GM12878 (cell line): ENCODE measurements at regions not wholly inside any gene's neighbourhood (a gene's known extent, or its start where the extent isn't known, plus 50 kb on each side); places are given as distances from the start of the nearest gene placed in this dataset.

Experiments used
- ATAC-seq: fragments of 200-7000 bp; cut with Tn5 transposase; 3 replicates; pipeline ENCODE4 v1.9.1; 2020; ENCODE audit warnings: mild to moderate bottlenecking, moderate library complexity
- BruUV-seq: library from RNA; stranded (reverse); fragments of 400-500 nt; replicated peaks from 2 replicates; lab custom pipeline; 2021; lab: Mats Ljungman, UMichigan
- CTCF ChIA-PET: fragments of 300-600 bp; sonication (Branson Sonifier 250); formaldehyde crosslinking; extraction: SDS; loops from one replicate; lab custom pipeline; 2021; ENCODE audit warnings: inconsistent platforms; lab: Yijun Ruan, JAX
- POLR2A ChIA-PET: fragments of 350-600 bp; formaldehyde crosslinking; extraction: SDS; loops from one replicate; lab custom pipeline; 2021; ENCODE audit warnings: inconsistent platforms; lab: Charles Lee
- RAD21 ChIA-PET: fragments of 300-600 bp; sonication (Branson Sonifier 250); formaldehyde crosslinking; loops from one replicate; lab custom pipeline; 2023; ENCODE audit warnings: antibody characterized with exemption; ENCODE audit not compliant: unreplicated experiment; lab: Charles Lee
- SMC1A ChIA-PET: fragments of 300-600 bp; sonication (Branson Sonifier 250); formaldehyde crosslinking; loops from one replicate; lab custom pipeline; 2023; ENCODE audit not compliant: unreplicated experiment, uncharacterized antibody; lab: Charles Lee
- DNase-seq: peaks from one replicate; pipeline ENCODE4 v3.0.0-alpha.2; 2011; ENCODE audit warnings: low read depth, low spot score
- FAIRE-seq: peaks from 3 replicates; lab custom pipeline; 2011; peaks lifted over from hg19 to GRCh38; lab: Jason Lieb, UNC
- H2AFZ ChIP-seq: 2 replicates; pipeline ENCODE4 v1.6.0; 2011; ENCODE audit warnings: low read depth, low read length, control low read depth; ENCODE audit not compliant: control insufficient read depth
- H3K27ac ChIP-seq: 2 replicates; pipeline ENCODE4 v1.5.1; 2011; ENCODE audit warnings: control low read depth; ENCODE audit not compliant: control insufficient read depth, insufficient read depth
- H3K27me3 ChIP-seq, 2 experiments: replicated peaks in 1 of 2; 2 replicates each; pipeline versions ENCODE4 v1.6.0 to v1.6.1; 2011; ENCODE audit warnings: low read length in 1 of 2; ENCODE audit not compliant: control insufficient read depth in 2 of 2, insufficient read depth in 2 of 2
- H3K36me3 ChIP-seq, 2 experiments: 2 replicates each; pipeline ENCODE4 v1.5.1; 2011; ENCODE audit warnings: low read length in 1 of 2; ENCODE audit not compliant: control insufficient read depth in 2 of 2, insufficient read depth in 2 of 2
- H3K4me1 ChIP-seq: 2 replicates; pipeline ENCODE4 v1.6.1; 2011; ENCODE audit warnings: mild to moderate bottlenecking, low read length, moderate library complexity, mixed read lengths; ENCODE audit not compliant: control insufficient read depth, insufficient read depth
- H3K4me2 ChIP-seq: 2 replicates; pipeline ENCODE4 v1.6.0; 2011; ENCODE audit warnings: control low read depth; ENCODE audit not compliant: control insufficient read depth, insufficient read depth
- H3K4me3 ChIP-seq: fragments of 200-600 bp; sonication (generic); 2 replicates; pipeline ENCODE4 v1.5.1; 2016
- H3K79me2 ChIP-seq: 2 replicates; pipeline ENCODE4 v1.6.0; 2011; ENCODE audit warnings: low read length; ENCODE audit not compliant: control insufficient read depth, insufficient read depth
- H3K9ac ChIP-seq: 2 replicates; pipeline ENCODE4 v1.8.0; 2011; ENCODE audit warnings: low read length, control low read depth, mixed read lengths; ENCODE audit not compliant: control insufficient read depth, insufficient read depth
- H3K9me3 ChIP-seq: replicated peaks from 3 replicates; pipeline ENCODE4 v1.5.1; 2011; ENCODE audit warnings: mild to moderate bottlenecking, low read length; ENCODE audit not compliant: control insufficient read depth, insufficient read depth
- H4K20me1 ChIP-seq: 2 replicates; pipeline ENCODE4 v1.6.0; 2011; ENCODE audit not compliant: control insufficient read depth, insufficient read depth
- BMI1 ChIP-seq: fragments of 450-650 bp; IDR thresholded peaks from 2 replicates; pipeline ENCODE4 v1.6.1; 2016; ENCODE audit warnings: mild to moderate bottlenecking, moderate library complexity, borderline replicate concordance
- CEBPB ChIP-seq, 2 experiments: fragments of 150-350 bp in 1 of 2; IDR thresholded peaks; 2 replicates each; pipeline ENCODE4 v1.6.1; 2012 to 2014; ENCODE audit warnings: low read depth in 2 of 2, low read length in 2 of 2, borderline replicate concordance in 1 of 2, inconsistent platforms in 1 of 2
- ETV6 ChIP-seq, 2 experiments: fragments of 450-650 bp in 1 of 2; IDR thresholded peaks in 1 of 2; conservative IDR thresholded peaks in 1 of 2; 2 replicates each; pipeline ENCODE4 v1.6.1; 2014; ENCODE audit warnings: antibody characterized with exemption in 1 of 2, borderline replicate concordance in 1 of 2, low read depth in 1 of 2, mild to moderate bottlenecking in 1 of 2, moderate library complexity in 1 of 2
- HCFC1 ChIP-seq: fragments of 150-350 bp; IDR thresholded peaks from 2 replicates; pipeline ENCODE4 v1.6.1; 2014; ENCODE audit warnings: low read length
- IRF3 ChIP-seq: fragments of 450-650 bp; IDR thresholded peaks from 2 replicates; pipeline ENCODE4 v1.6.1; 2014; ENCODE audit warnings: mild to moderate bottlenecking
- SPI1 ChIP-seq: IDR thresholded peaks from 2 replicates; pipeline ENCODE4 v1.6.1; 2011; ENCODE audit warnings: low read depth, mild to moderate bottlenecking, low read length, moderate library complexity, borderline replicate concordance; ENCODE audit not compliant: insufficient read depth
- SUPT20H ChIP-seq: IDR thresholded peaks from 2 replicates; pipeline ENCODE4 v1.6.1; 2011; ENCODE audit warnings: low read depth, mild to moderate bottlenecking, low read length, moderate library complexity, borderline replicate concordance; ENCODE audit not compliant: control insufficient read depth
- TCF12 ChIP-seq: IDR thresholded peaks from 2 replicates; pipeline ENCODE4 v1.6.1; 2011; ENCODE audit warnings: low read depth, mild to moderate bottlenecking, low read length
- TCF3 ChIP-seq: IDR thresholded peaks from 2 replicates; pipeline ENCODE4 v1.6.1; 2012; ENCODE audit warnings: low read depth, mild to moderate bottlenecking, low read length, borderline replicate concordance; ENCODE audit not compliant: insufficient read depth
- TCF7 ChIP-seq: IDR thresholded peaks from 2 replicates; pipeline ENCODE4 v1.6.1; 2014; ENCODE audit warnings: antibody characterized with exemption, borderline replicate concordance
- ZBTB40 ChIP-seq: fragments of 450-650 bp; IDR thresholded peaks from 2 replicates; pipeline ENCODE4 v1.6.1; 2016; ENCODE audit warnings: mild to moderate bottlenecking, moderate library complexity, borderline replicate concordance
- ZNF687 ChIP-seq: fragments of 450-650 bp; IDR thresholded peaks from 2 replicates; pipeline ENCODE4 v1.6.1; 2017; ENCODE audit warnings: mild to moderate bottlenecking, moderate library complexity
- ZSCAN29 ChIP-seq: fragments of 450-650 bp; IDR thresholded peaks from 2 replicates; pipeline ENCODE4 v1.6.1; 2017; ENCODE audit warnings: mild to moderate bottlenecking, moderate library complexity
- WGBS: methylation state at CpG from one replicate; pipeline ENCODE4 v1.1.6; 2016; ENCODE audit warnings: low lambda C conversion rate; ENCODE audit not compliant: insufficient replicate concordance, insufficient coverage; ENCODE audit errors: missing lambda C conversion rate; 5-methylcytosine and 5-hydroxymethylcytosine counted together
- in situ Hi-C: fragments of 300-500 bp; cut with MboI; formaldehyde crosslinking; loops from 9 replicates; pipeline ENCODE4 v1.14.3; 2018; ENCODE audit warnings: mixed read lengths
- intact Hi-C: fragments of 100-400 bp; cut with micrococcal nuclease; formaldehyde crosslinking; loops from one replicate; pipeline ENCODE4 v1.14.2; 2022; ENCODE audit not compliant: unreplicated experiment

- ChIA-PET CTCF (no interaction called here), SMC1A (no interaction called here), POLR2A (no interaction called here), RAD21 (no interaction called here)
- DNase-seq, result no peak
- intact Hi-C loops (no loop called here), in situ Hi-C loops (no loop called here)
- no peak for FAIRE-seq
- H3K79me2 ChIP-seq, result no peaks in the 10 kb centered on the region
- H3K9me3 ChIP-seq, result no peaks in the 10 kb centered on the region
- no peak overlapping the region for H3K27ac ChIP-seq
- no peaks in the 10 kb centered on the region for H3K36me3 ChIP-seq
- no peak overlapping the region for H3K9ac ChIP-seq
- no peaks in the 10 kb centered on the region for H4K20me1 ChIP-seq
- no peak for ATAC-seq
- H3K27me3 ChIP-seq, result no peaks in the 10 kb centered on the region
- H3K4me1 ChIP-seq, result no peaks in the 10 kb centered on the region
- H3K4me2 ChIP-seq, result no peak overlapping the region
- WGBS, result 0% methylated on average over 2 of the region's 2 CpGs
- H3K4me3 ChIP-seq, result no peak overlapping the region
- BruUV-seq, result no TSS peak
- H2AFZ ChIP-seq, result no peak overlapping the region
- TF ChIP-seq TCF12 (no peak), IRF3 (no peak), CEBPB (IDR thresholded peaks at IDR 0.05; ENCODE audit: borderline replicate concordance in 1 of 2, low read depth in 2 of 2, low read length in 2 of 2) (no peak), SUPT20H (no peak), TCF3 (no peak), TCF7 (no peak), SPI1 (no peak), ETV6 (conservative IDR thresholded peaks at IDR 0.05 in 1 of 2, IDR thresholded peaks at IDR 0.05 in 1 of 2; ENCODE audit: borderline replicate concordance in 1 of 2, low read depth in 1 of 2) (no peak), BMI1 (no peak), ZBTB40 (no peak), ZNF687 (no peak), ZSCAN29 (no peak), HCFC1 (no peak)
Observed at GRCh38 chr5:103693517-103693916, 130.9 kb upstream of the NUDT12 start.
